Small intestine (tissue), 7 donors: ENCODE measurements at regions not wholly inside any gene's neighbourhood (a gene's known extent, or its start where the extent isn't known, plus 50 kb on each side); places are given as distances from the start of the nearest gene placed in this dataset.
A peak's percentile ranks its signal among the peaks of the same experiment; 100 is the strongest.
"Not testable (repeated sequence)": the region's sequence is repeated elsewhere in the genome, so short reads cannot be mapped to it uniquely, and the experiment has no call there.

Source experiments
- DNase-seq, 2 donors: peaks; one replicate each; pipeline versions ENCODE4 v3.0.0 to v3.0.0-alpha.2; 2013
- FAIRE-seq: peaks from 2 replicates; lab custom pipeline; 2012; peaks lifted over from hg19 to GRCh38; lab: Jason Lieb, UNC
- H3K27ac ChIP-seq, 3 donors: one replicate each; pipeline ENCODE4 v1.5.1; 2013; ENCODE audit warnings: low read length in 2 of 3, mild to moderate bottlenecking in 2 of 3, control low read depth in 1 of 3, inconsistent platforms in 1 of 3, low read depth in 1 of 3, moderate library complexity in 1 of 3
- H3K27me3 ChIP-seq, 3 donors: one replicate each; pipeline ENCODE4 v1.6.1; 2013; ENCODE audit warnings: low read length in 3 of 3, inconsistent platforms in 1 of 3; ENCODE audit not compliant: control insufficient read depth in 3 of 3, insufficient read depth in 3 of 3
- H3K36me3 ChIP-seq, 3 donors: one replicate each; pipeline ENCODE4 v1.6.1; 2013; ENCODE audit warnings: low read length in 3 of 3, inconsistent platforms in 1 of 3, low read depth in 1 of 3, mild to moderate bottlenecking in 1 of 3, moderate library complexity in 1 of 3; ENCODE audit not compliant: control insufficient read depth in 3 of 3, insufficient read depth in 2 of 3
- H3K4me1 ChIP-seq, 3 donors: one replicate each; pipeline ENCODE4 v1.6.1; 2013; ENCODE audit warnings: low read length in 2 of 3, inconsistent platforms in 1 of 3, low read depth in 1 of 3, mild to moderate bottlenecking in 1 of 3, moderate library complexity in 1 of 3; ENCODE audit not compliant: control insufficient read depth in 3 of 3, insufficient read depth in 2 of 3
- H3K4me3 ChIP-seq, 3 donors: one replicate each; pipeline ENCODE4 v1.5.1; 2013; ENCODE audit warnings: low read length in 3 of 3, control low read depth in 1 of 3, inconsistent platforms in 1 of 3, low read depth in 1 of 3, mild to moderate bottlenecking in 1 of 3, moderate library complexity in 1 of 3
- H3K9me3 ChIP-seq, 2 donors: one replicate each; pipeline ENCODE4 v1.6.1; 2013; ENCODE audit warnings: low read depth in 1 of 2, low read length in 1 of 2; ENCODE audit not compliant: control insufficient read depth in 2 of 2, insufficient read depth in 1 of 2
- WGBS, 3 donors: extraction: QIAGEN DNeasy Blood & Tissue Kit; methylation state at CpG; one replicate each; pipeline ENCODE4 v1.1.7; 2013; 5-methylcytosine and 5-hydroxymethylcytosine counted together
- donor health status: healthy with polysubstance abuse.
- donor health status: control.
- donor health status: control.
- donor health status: Bipolar disorder and iron deficiency.
- donor health status: healthy.

- 91 to 93% (median 92%) methylated on average over 7 of the region's 7 CpGs for WGBS, 3 donors
- Histone ChIP-seq H3K36me3 (no peaks in the 10 kb centered on the region), H3K4me1 (peaks cover 0 to 16% (median 5%) of the 10 kb centered on the region in 3 donors), H3K4me3 (no peak overlapping the region), H3K27me3 (no peaks in the 10 kb centered on the region), H3K9me3 (no peaks in the 10 kb centered on the region), H3K27ac (no peak overlapping the region)
- FAIRE-seq: no peak
- no peak for DNase-seq
Observed at GRCh38 chr15:100730655-100731266, 128.4 kb downstream of the ASB7 start.

- WGBS, 3 donors: 88 to 90% (median 89%) methylated on average over 9 to 10 of the region's 10 CpGs
- Histone ChIP-seq H3K9me3 (no peaks in the 10 kb centered on the region), H3K4me3 (no peak overlapping the region), H3K36me3 (no peaks in the 10 kb centered on the region), H3K27ac (peak overlapping the region in 1 of 3 donors; percentile 18), H3K4me1 (peaks cover 0 to 16% (median 5%) of the 10 kb centered on the region in 3 donors), H3K27me3 (no peaks in the 10 kb centered on the region)
- DNase-seq: no peak
- no peak for FAIRE-seq
Observed at GRCh38 chr15:100731267-100732152, 129.1 kb downstream of the ASB7 start.

- no peaks in the 10 kb centered on the region for H3K27me3 ChIP-seq
- H3K4me1 ChIP-seq: peaks cover 0 to 16% (median 5%) of the 10 kb centered on the region in 3 donors
- no peak for FAIRE-seq
- peak overlapping the region in 1 of 3 donors; percentile 50 for H3K27ac ChIP-seq
- H3K4me3 ChIP-seq: no peak overlapping the region
- H3K9me3 ChIP-seq: no peaks in the 10 kb centered on the region
- no peaks in the 10 kb centered on the region for H3K36me3 ChIP-seq
- DNase-seq: peak; percentile 48 to 66
- WGBS, 3 donors: 47 to 67% (median 52%) methylated on average over 7 of the region's 7 CpGs
Observed at GRCh38 chr15:100732211-100733055, 130.0 kb downstream of the ASB7 start.

- no peaks in the 10 kb centered on the region for H3K27me3 ChIP-seq
- 55 to 83% (median 73%) methylated on average over 8 of the region's 8 CpGs for WGBS, 3 donors
- H3K4me3 ChIP-seq: no peak overlapping the region
- H3K36me3 ChIP-seq: no peaks in the 10 kb centered on the region
- FAIRE-seq (no peak), DNase-seq (no peak)
- no peaks in the 10 kb centered on the region for H3K9me3 ChIP-seq
- peaks cover 0 to 16% (median 5%) of the 10 kb centered on the region in 3 donors for H3K4me1 ChIP-seq
- H3K27ac ChIP-seq: no peak overlapping the region
Observed at GRCh38 chr15:100733101-100733842, 130.9 kb downstream of the ASB7 start.

- WGBS, 3 donors: 61 to 76% (median 69%) methylated on average over 3 of the region's 3 CpGs
- H3K4me1 ChIP-seq: peaks cover 0 to 16% (median 5%) of the 10 kb centered on the region in 3 donors
- H3K9me3 ChIP-seq, H3K36me3 ChIP-seq, H3K27me3 ChIP-seq, H3K27ac ChIP-seq, DNase-seq, FAIRE-seq, H3K4me3 ChIP-seq: not testable (repeated sequence)
Observed at GRCh38 chr15:100733843-100734185, 131.4 kb downstream of the ASB7 start.

- no peak for DNase-seq
- Histone ChIP-seq H3K36me3 (no peaks in the 10 kb centered on the region), H3K4me3 (no peak overlapping the region), H3K4me1 (peaks cover 0 to 16% (median 5%) of the 10 kb centered on the region in 3 donors), H3K9me3 (no peaks in the 10 kb centered on the region), H3K27ac (no peak overlapping the region), H3K27me3 (no peaks in the 10 kb centered on the region)
- no peak for FAIRE-seq
- WGBS, 3 donors: 92 to 96% (median 94%) methylated on average over 5 of the region's 5 CpGs
Observed at GRCh38 chr15:100734586-100734985, 132.2 kb downstream of the ASB7 start.

- Histone ChIP-seq H3K9me3 (no peaks in the 10 kb centered on the region), H3K36me3 (no peaks in the 10 kb centered on the region), H3K4me1 (peaks cover 0 to 16% (median 5%) of the 10 kb centered on the region in 3 donors), H3K4me3 (no peak overlapping the region), H3K27ac (no peak overlapping the region), H3K27me3 (no peaks in the 10 kb centered on the region)
- 83 to 89% (median 88%) methylated on average over 12 of the region's 12 CpGs for WGBS, 3 donors
- no peak for FAIRE-seq
- no peak for DNase-seq
Observed at GRCh38 chr15:100735129-100736053, 133.0 kb downstream of the ASB7 start.
